ENCODE measurements at regions not wholly inside any gene's neighbourhood (a gene's known extent, or its start where the extent isn't known, plus 50 kb on each side); places are given as distances from the start of the nearest gene placed in this dataset.
"Not testable (repeated sequence)": the region's sequence is repeated elsewhere in the genome, so short reads cannot be mapped to it uniquely, and the experiment has no call there.

- no peak for DNase-seq (ENCODE audit: low spot score)
Observed at GRCh38 chr6:44742201-44742600, 354.7 kb downstream of the CDC5L start.

GRCh38 chr6:44742828-44743372, 355.4 kb downstream of the CDC5L start:
- DNase-seq (ENCODE audit: low spot score): no peak

- not testable (repeated sequence) for DNase-seq (ENCODE audit: low spot score)
Observed at GRCh38 chr6:44760116-44760515, 372.6 kb downstream of the CDC5L start.

GRCh38 chr6:44761046-44761445, 373.5 kb downstream of the CDC5L start:
- no peak for DNase-seq (ENCODE audit: low spot score)

- DNase-seq (ENCODE audit: low spot score): no peak
Observed at GRCh38 chr6:44762496-44762895, 375.0 kb downstream of the CDC5L start.

GRCh38 chr6:44771647-44772415, 384.3 kb downstream of the CDC5L start:
- no peak for DNase-seq (ENCODE audit: low spot score)

- DNase-seq (ENCODE audit: low spot score): no peak
Observed at GRCh38 chr6:44772838-44773237, 385.3 kb downstream of the CDC5L start.

GRCh38 chr6:44775121-44775520, 387.6 kb downstream of the CDC5L start:
- no peak for DNase-seq (ENCODE audit: low spot score)

- DNase-seq (ENCODE audit: low spot score): no peak
Observed at GRCh38 chr6:44776344-44776743, 388.8 kb downstream of the CDC5L start.

- no peak for DNase-seq (ENCODE audit: low spot score)
Observed at GRCh38 chr6:44778513-44778912, 391.0 kb downstream of the CDC5L start.

Measured in CD4-positive, alpha-beta T cell treated with Interleukin-15 for 4 hours (primary cell).